ENCODE measurements at regions not wholly inside any gene's neighbourhood (a gene's known extent, or its start where the extent isn't known, plus 50 kb on each side); places are given as distances from the start of the nearest gene placed in this dataset.

DNA sequence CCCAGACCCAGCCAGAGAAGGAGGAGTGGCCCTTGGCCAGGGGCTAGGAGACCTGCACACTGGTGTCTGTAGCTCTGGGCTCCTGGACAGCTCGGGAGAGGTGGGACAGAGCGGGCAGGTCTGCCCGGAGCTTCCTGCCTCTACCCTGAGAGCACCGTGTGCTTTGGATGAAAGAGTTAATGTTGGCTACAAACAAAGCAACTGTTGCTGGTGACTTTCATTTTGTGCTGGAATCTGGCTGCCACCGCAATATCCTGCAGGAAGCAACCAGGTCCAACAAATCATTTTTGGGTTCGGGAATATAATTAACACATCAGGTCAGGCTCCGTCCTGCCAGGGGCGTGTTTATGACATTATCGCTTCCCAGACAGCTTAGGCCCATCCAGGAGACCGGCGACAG, 441.8 kb upstream of the MKI67 start:
- no peak overlapping the region for H3K27ac ChIP-seq (ENCODE audit: low read length)
- H3K9me2 ChIP-seq (ENCODE audit: insufficient read depth, low read length): no peaks in the 10 kb centered on the region
- H2AFZ ChIP-seq (ENCODE audit: low read depth, low read length): no peak overlapping the region
- no peak overlapping the region for H3K9ac ChIP-seq (ENCODE audit: low read length)
- H3K4me3 ChIP-seq (ENCODE audit: low read length): no peak overlapping the region
- no peaks in the 10 kb centered on the region for H4K20me1 ChIP-seq (ENCODE audit: insufficient read depth)
- no peaks in the 10 kb centered on the region for H3K36me3 ChIP-seq (ENCODE audit: insufficient read depth, low read length)
- H3K9me3 ChIP-seq (ENCODE audit: low read length): no peaks in the 10 kb centered on the region
- TF ChIP-seq, protein P1, sequence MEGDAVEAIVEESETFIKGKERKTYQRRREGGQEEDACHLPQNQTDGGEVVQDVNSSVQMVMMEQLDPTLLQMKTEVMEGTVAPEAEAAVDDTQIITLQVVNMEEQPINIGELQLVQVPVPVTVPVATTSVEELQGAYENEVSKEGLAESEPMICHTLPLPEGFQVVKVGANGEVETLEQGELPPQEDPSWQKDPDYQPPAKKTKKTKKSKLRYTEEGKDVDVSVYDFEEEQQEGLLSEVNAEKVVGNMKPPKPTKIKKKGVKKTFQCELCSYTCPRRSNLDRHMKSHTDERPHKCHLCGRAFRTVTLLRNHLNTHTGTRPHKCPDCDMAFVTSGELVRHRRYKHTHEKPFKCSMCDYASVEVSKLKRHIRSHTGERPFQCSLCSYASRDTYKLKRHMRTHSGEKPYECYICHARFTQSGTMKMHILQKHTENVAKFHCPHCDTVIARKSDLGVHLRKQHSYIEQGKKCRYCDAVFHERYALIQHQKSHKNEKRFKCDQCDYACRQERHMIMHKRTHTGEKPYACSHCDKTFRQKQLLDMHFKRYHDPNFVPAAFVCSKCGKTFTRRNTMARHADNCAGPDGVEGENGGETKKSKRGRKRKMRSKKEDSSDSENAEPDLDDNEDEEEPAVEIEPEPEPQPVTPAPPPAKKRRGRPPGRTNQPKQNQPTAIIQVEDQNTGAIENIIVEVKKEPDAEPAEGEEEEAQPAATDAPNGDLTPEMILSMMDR (IDR thresholded peaks at IDR 0.05; ENCODE audit: poor library complexity, severe bottlenecking): no peak
- no peak for TF ChIP-seq EZH2 (IDR thresholded peaks at IDR 0.05; ENCODE audit: borderline replicate concordance, insufficient read depth, low read length, poor library complexity, severe bottlenecking)
- no peak for TF ChIP-seq RAD21 (conservative IDR thresholded peaks at IDR 0.05)
- TF ChIP-seq SMC3 (conservative IDR thresholded peaks at IDR 0.05; ENCODE audit: poor library complexity): no peak
- no peak for TF ChIP-seq TAF1 (IDR thresholded peaks at IDR 0.05; ENCODE audit: low read depth)
- no peak for TF ChIP-seq EP300 (conservative IDR thresholded peaks at IDR 0.05; ENCODE audit: poor library complexity, severe bottlenecking)
- no peak for TF ChIP-seq MXI1 (conservative IDR thresholded peaks at IDR 0.05; ENCODE audit: poor library complexity, severe bottlenecking)
- TF ChIP-seq POLR2AphosphoS5 (IDR thresholded peaks at IDR 0.05): no peak
- TF ChIP-seq, protein P2, sequence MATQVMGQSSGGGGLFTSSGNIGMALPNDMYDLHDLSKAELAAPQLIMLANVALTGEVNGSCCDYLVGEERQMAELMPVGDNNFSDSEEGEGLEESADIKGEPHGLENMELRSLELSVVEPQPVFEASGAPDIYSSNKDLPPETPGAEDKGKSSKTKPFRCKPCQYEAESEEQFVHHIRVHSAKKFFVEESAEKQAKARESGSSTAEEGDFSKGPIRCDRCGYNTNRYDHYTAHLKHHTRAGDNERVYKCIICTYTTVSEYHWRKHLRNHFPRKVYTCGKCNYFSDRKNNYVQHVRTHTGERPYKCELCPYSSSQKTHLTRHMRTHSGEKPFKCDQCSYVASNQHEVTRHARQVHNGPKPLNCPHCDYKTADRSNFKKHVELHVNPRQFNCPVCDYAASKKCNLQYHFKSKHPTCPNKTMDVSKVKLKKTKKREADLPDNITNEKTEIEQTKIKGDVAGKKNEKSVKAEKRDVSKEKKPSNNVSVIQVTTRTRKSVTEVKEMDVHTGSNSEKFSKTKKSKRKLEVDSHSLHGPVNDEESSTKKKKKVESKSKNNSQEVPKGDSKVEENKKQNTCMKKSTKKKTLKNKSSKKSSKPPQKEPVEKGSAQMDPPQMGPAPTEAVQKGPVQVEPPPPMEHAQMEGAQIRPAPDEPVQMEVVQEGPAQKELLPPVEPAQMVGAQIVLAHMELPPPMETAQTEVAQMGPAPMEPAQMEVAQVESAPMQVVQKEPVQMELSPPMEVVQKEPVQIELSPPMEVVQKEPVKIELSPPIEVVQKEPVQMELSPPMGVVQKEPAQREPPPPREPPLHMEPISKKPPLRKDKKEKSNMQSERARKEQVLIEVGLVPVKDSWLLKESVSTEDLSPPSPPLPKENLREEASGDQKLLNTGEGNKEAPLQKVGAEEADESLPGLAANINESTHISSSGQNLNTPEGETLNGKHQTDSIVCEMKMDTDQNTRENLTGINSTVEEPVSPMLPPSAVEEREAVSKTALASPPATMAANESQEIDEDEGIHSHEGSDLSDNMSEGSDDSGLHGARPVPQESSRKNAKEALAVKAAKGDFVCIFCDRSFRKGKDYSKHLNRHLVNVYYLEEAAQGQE (IDR thresholded peaks at IDR 0.05; ENCODE audit: borderline replicate concordance): no peak
- no peaks in the 10 kb centered on the region for H3F3A ChIP-seq (ENCODE audit: insufficient read depth, low read length, poor library complexity, severe bottlenecking)
- H3K27me3 ChIP-seq (ENCODE audit: insufficient read depth, low read depth, low read length): peaks cover 6% of the 10 kb centered on the region
- H3K4me2 ChIP-seq (ENCODE audit: low read length): no peak overlapping the region
- H3K79me2 ChIP-seq (replicated peaks; ENCODE audit: insufficient read depth, low read length): no peaks in the 10 kb centered on the region

DNA sequence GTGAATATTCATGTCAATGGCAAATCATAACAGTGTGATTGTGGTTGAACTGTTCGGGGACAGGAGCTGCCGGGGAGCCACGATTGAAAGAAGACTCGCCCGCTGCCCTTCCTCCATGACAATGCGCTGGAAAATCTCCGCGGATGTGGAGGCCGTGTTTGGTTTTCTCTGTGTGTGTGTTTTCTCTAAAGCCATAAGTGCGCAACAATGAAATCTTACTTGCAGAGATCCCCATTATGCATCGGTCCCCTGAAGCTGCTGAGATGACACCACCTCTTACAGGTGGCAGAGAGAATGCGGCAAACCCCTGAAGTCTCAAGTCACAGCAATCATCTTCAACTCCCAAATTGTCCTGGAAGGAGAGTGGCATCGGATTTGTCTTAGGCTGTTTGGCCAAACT, 442.3 kb upstream of the MKI67 start:
- H3K9me3 ChIP-seq (ENCODE audit: low read length): no peaks in the 10 kb centered on the region
- no peaks in the 10 kb centered on the region for H4K20me1 ChIP-seq (ENCODE audit: insufficient read depth)
- H3K9me2 ChIP-seq (ENCODE audit: insufficient read depth, low read length): no peaks in the 10 kb centered on the region
- no peak overlapping the region for H2AFZ ChIP-seq (ENCODE audit: low read depth, low read length)
- no peak overlapping the region for H3K4me3 ChIP-seq (ENCODE audit: low read length)
- H3K79me2 ChIP-seq (replicated peaks; ENCODE audit: insufficient read depth, low read length): no peaks in the 10 kb centered on the region
- H3K27me3 ChIP-seq (ENCODE audit: insufficient read depth, low read depth, low read length): peaks cover 6% of the 10 kb centered on the region
- TF ChIP-seq EZH2 (IDR thresholded peaks at IDR 0.05; ENCODE audit: borderline replicate concordance, insufficient read depth, low read length, poor library complexity, severe bottlenecking) (no peak), RAD21 (conservative IDR thresholded peaks at IDR 0.05) (no peak), TAF1 (IDR thresholded peaks at IDR 0.05; ENCODE audit: low read depth) (no peak), SMC3 (conservative IDR thresholded peaks at IDR 0.05; ENCODE audit: poor library complexity) (no peak), EP300 (conservative IDR thresholded peaks at IDR 0.05; ENCODE audit: poor library complexity, severe bottlenecking) (no peak), MXI1 (conservative IDR thresholded peaks at IDR 0.05; ENCODE audit: poor library complexity, severe bottlenecking) (no peak), POLR2AphosphoS5 (IDR thresholded peaks at IDR 0.05) (no peak)
- TF ChIP-seq, protein P1 (IDR thresholded peaks at IDR 0.05; ENCODE audit: poor library complexity, severe bottlenecking): no peak
- TF ChIP-seq, protein P2 (IDR thresholded peaks at IDR 0.05; ENCODE audit: borderline replicate concordance): no peak
- no peak overlapping the region for H3K27ac ChIP-seq (ENCODE audit: low read length)
- no peaks in the 10 kb centered on the region for H3F3A ChIP-seq (ENCODE audit: insufficient read depth, low read length, poor library complexity, severe bottlenecking)
- H3K4me2 ChIP-seq (ENCODE audit: low read length): no peak overlapping the region
- no peaks in the 10 kb centered on the region for H3K36me3 ChIP-seq (ENCODE audit: insufficient read depth, low read length)
- no peak overlapping the region for H3K9ac ChIP-seq (ENCODE audit: low read length)
